Smooth muscle cell (in vitro differentiated cells): ENCODE measurements at regions not wholly inside any gene's neighbourhood (a gene's known extent, or its start where the extent isn't known, plus 50 kb on each side); places are given as distances from the start of the nearest gene placed in this dataset.
"Not testable (repeated sequence)": the region's sequence is repeated elsewhere in the genome, so short reads cannot be mapped to it uniquely, and the experiment has no call there.

Experiments
- DNase-seq: peaks from one replicate; lab custom pipeline; 2025; ENCODE audit not compliant: unreplicated experiment; lab: John Stamatoyannopoulos, UW
- H2AFZ ChIP-seq: fragments of 200-600 bp; sonication (generic); 2 replicates; pipeline ENCODE4 v1.6.0; 2016; ENCODE audit warnings: antibody characterized with exemption, low read depth, mild to moderate bottlenecking
- H3F3A ChIP-seq: fragments of 200-600 bp; sonication (generic); 2 replicates; pipeline ENCODE4 v1.6.0; 2017; ENCODE audit warnings: antibody characterized with exemption, low read depth
- H3K27ac ChIP-seq: fragments of 200-600 bp; sonication (generic); 2 replicates; pipeline ENCODE4 v1.5.1; 2016; ENCODE audit warnings: low read depth, mild to moderate bottlenecking
- H3K27me3 ChIP-seq: fragments of 200-600 bp; sonication (generic); 2 replicates; pipeline ENCODE4 v1.6.1; 2016; ENCODE audit warnings: low read depth, mild to moderate bottlenecking
- H3K36me3 ChIP-seq: fragments of 200-600 bp; sonication (generic); 2 replicates; pipeline ENCODE4 v1.5.1; 2016; ENCODE audit warnings: low read depth
- H3K4me1 ChIP-seq: fragments of 200-600 bp; sonication (generic); 2 replicates; pipeline ENCODE4 v1.5.1; 2016; ENCODE audit warnings: low read depth
- H3K4me2 ChIP-seq: fragments of 200-600 bp; sonication (generic); 2 replicates; pipeline ENCODE4 v1.6.0; 2016; ENCODE audit warnings: mild to moderate bottlenecking
- H3K4me3 ChIP-seq: fragments of 200-600 bp; sonication (generic); 2 replicates; pipeline ENCODE4 v1.5.1; 2016; ENCODE audit warnings: mild to moderate bottlenecking
- H3K79me2 ChIP-seq: fragments of 200-600 bp; sonication (generic); 2 replicates; pipeline ENCODE4 v1.6.0; 2016; ENCODE audit warnings: low read depth, mild to moderate bottlenecking
- H3K9ac ChIP-seq: fragments of 200-600 bp; sonication (generic); 2 replicates; pipeline ENCODE4 v1.6.0; 2016; ENCODE audit warnings: low read depth
- H3K9me3 ChIP-seq: fragments of 200-600 bp; sonication (generic); replicated peaks from 2 replicates; pipeline ENCODE4 v1.5.1; 2016; ENCODE audit warnings: low read depth
- H4K20me1 ChIP-seq: fragments of 200-600 bp; sonication (generic); 2 replicates; pipeline ENCODE4 v1.6.0; 2016; ENCODE audit warnings: low read depth
- WGBS: methylation state at CpG from one replicate; pipeline ENCODE4 v1.1.7; 2016; ENCODE audit warnings: low lambda C conversion rate; 5-methylcytosine and 5-hydroxymethylcytosine counted together
- TF ChIP-seq, protein P1 (sequence below): fragments of 200-600 bp; sonication (generic); IDR thresholded peaks from 2 replicates; pipeline ENCODE4 v1.5.1; 2017; ENCODE audit warnings: borderline replicate concordance, mild to moderate bottlenecking, antibody characterized with exemption; ENCODE audit not compliant: insufficient read depth, poor library complexity, severe bottlenecking

DNA sequence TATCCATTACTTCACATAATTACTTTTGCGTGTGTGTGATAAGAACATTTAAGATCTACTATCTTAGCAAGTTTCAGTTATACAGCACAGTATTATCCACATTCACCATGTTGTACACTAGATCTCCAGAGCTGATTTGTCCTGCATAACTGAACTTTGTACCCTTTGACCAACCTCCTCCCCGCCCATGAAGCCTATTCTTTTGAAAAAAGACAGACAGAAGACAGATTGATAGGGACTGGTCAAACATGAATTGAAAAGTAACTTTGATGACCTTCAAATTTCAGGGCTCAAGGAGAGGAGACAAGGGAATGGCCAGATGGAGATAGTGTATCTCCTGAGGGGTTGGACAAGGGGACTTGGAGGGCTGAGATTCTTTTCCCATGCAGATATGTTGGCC, 96.3 kb downstream of the CMC2 start:
- no peaks in the 10 kb centered on the region for H3K4me1 ChIP-seq
- no peaks in the 10 kb centered on the region for H3K9me3 ChIP-seq
- no peak overlapping the region for H3K4me3 ChIP-seq
- TF ChIP-seq, protein P1, sequence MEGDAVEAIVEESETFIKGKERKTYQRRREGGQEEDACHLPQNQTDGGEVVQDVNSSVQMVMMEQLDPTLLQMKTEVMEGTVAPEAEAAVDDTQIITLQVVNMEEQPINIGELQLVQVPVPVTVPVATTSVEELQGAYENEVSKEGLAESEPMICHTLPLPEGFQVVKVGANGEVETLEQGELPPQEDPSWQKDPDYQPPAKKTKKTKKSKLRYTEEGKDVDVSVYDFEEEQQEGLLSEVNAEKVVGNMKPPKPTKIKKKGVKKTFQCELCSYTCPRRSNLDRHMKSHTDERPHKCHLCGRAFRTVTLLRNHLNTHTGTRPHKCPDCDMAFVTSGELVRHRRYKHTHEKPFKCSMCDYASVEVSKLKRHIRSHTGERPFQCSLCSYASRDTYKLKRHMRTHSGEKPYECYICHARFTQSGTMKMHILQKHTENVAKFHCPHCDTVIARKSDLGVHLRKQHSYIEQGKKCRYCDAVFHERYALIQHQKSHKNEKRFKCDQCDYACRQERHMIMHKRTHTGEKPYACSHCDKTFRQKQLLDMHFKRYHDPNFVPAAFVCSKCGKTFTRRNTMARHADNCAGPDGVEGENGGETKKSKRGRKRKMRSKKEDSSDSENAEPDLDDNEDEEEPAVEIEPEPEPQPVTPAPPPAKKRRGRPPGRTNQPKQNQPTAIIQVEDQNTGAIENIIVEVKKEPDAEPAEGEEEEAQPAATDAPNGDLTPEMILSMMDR = no peak
- H3K36me3 ChIP-seq = no peaks in the 10 kb centered on the region
- no peak overlapping the region for H2AFZ ChIP-seq
- 95% methylated on average over 2 of the region's 2 CpGs for WGBS
- DNase-seq = no peak
- H4K20me1 ChIP-seq = no peaks in the 10 kb centered on the region
- H3K27ac ChIP-seq = no peak overlapping the region
- H3F3A ChIP-seq = no peaks in the 10 kb centered on the region
- H3K4me2 ChIP-seq = no peak overlapping the region
- H3K79me2 ChIP-seq = no peaks in the 10 kb centered on the region
- peaks cover 5% of the 10 kb centered on the region for H3K27me3 ChIP-seq
- H3K9ac ChIP-seq = no peak overlapping the region

DNA sequence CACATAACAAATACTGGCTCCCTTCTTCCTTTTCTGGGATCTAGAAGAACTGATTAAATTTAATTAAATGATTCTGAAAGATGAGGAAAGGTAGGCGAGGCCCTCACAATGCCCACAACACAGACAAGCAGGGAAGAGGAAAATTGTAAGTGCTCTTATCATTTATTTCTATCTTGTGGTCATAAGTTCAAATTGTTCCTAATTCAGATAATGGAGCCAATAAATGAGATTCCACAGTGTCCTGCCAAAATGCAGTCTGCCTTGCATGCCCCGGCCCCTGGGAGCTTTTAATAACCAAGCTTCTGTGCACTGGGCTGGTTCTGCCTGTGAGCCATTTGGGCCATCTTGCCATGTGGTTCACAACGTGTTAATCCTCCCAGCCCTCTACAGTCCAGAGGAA, 97.0 kb downstream of the CMC2 start:
- TF ChIP-seq, protein P1 = no peak
- Histone ChIP-seq H3K27me3 (peaks cover 5% of the 10 kb centered on the region), H3K27ac (no peak overlapping the region), H3K4me2 (no peak overlapping the region), H4K20me1 (no peaks in the 10 kb centered on the region), H3K36me3 (no peaks in the 10 kb centered on the region), H3K4me1 (no peaks in the 10 kb centered on the region), H2AFZ (no peak overlapping the region), H3K4me3 (no peak overlapping the region), H3K9me3 (no peaks in the 10 kb centered on the region), H3K9ac (no peak overlapping the region), H3K79me2 (no peaks in the 10 kb centered on the region), H3F3A (no peaks in the 10 kb centered on the region)
- 63% methylated on average over 3 of the region's 3 CpGs for WGBS
- DNase-seq = no peak

DNA sequence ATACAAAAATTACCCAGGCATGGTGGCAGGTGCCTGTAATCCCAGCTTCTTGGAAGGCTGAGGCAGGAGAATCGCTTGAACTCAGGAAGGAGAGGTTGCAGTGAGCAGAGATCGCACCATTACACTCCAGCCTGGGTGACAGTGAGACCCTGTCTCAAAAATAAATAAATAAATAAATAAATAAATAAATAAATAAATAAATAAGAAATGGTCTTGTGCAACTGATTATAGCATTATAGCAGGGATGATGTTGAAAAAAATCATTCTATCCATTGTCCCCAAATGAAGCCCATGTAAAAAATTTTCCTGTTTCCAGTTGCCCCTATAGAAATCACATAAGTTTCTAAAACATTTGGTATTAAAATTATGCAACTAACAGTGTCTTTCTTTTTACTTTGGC, 100.5 kb downstream of the CMC2 start:
- not testable (repeated sequence) for H3K4me2 ChIP-seq, H3F3A ChIP-seq, H3K27ac ChIP-seq, H3K27me3 ChIP-seq, H3K79me2 ChIP-seq, H4K20me1 ChIP-seq, H3K9me3 ChIP-seq, DNase-seq, H3K4me3 ChIP-seq, H2AFZ ChIP-seq, H3K36me3 ChIP-seq, H3K4me1 ChIP-seq, H3K9ac ChIP-seq
- 94% methylated on average over 2 of the region's 2 CpGs for WGBS

DNA sequence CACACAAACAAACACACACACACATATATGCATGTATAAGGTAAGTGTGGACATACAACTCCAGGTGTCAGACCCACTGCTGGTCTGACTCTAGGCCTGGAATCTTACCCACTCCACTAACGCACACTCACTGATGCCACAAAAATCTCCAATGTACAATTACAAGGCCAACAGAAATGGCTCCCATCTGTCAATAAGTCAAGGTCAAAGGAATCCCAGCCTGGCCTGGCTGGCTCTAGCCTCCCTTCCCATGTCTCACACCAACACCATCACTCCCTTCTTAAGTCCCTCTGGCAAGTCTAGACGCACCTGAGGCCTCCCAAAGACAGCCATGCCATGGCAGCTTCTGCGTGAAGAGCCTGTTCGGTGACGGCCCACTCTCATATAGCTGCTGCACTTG, 99.2 kb upstream of the CDYL2 start:
- no peaks in the 10 kb centered on the region for H3K79me2 ChIP-seq
- DNase-seq = no peak
- 95% methylated on average over 5 of the region's 5 CpGs for WGBS
- no peaks in the 10 kb centered on the region for H4K20me1 ChIP-seq
- no peak overlapping the region for H3K27ac ChIP-seq
- no peak overlapping the region for H3K4me2 ChIP-seq
- no peak overlapping the region for H2AFZ ChIP-seq
- H3K9me3 ChIP-seq = no peaks in the 10 kb centered on the region
- no peak overlapping the region for H3K9ac ChIP-seq
- no peaks in the 10 kb centered on the region for H3F3A ChIP-seq
- no peaks in the 10 kb centered on the region for H3K36me3 ChIP-seq
- H3K27me3 ChIP-seq = no peaks in the 10 kb centered on the region
- no peaks in the 10 kb centered on the region for H3K4me1 ChIP-seq
- TF ChIP-seq, protein P1 = no peak
- H3K4me3 ChIP-seq = no peak overlapping the region
